VCaP (cell line): ENCODE measurements at regions not wholly inside any gene's neighbourhood (a gene's known extent, or its start where the extent isn't known, plus 50 kb on each side); places are given as distances from the start of the nearest gene placed in this dataset.

Experiments
- H3K27ac ChIP-seq: fragments of 450-650 bp; 2 replicates; pipeline ENCODE4 v1.5.1; 2017
- TF ChIP-seq, protein P1 (sequence below): fragments of 450-650 bp; conservative IDR thresholded peaks from 2 replicates; pipeline ENCODE4 v1.5.1; 2017; ENCODE audit warnings: mild to moderate bottlenecking, moderate library complexity

DNA sequence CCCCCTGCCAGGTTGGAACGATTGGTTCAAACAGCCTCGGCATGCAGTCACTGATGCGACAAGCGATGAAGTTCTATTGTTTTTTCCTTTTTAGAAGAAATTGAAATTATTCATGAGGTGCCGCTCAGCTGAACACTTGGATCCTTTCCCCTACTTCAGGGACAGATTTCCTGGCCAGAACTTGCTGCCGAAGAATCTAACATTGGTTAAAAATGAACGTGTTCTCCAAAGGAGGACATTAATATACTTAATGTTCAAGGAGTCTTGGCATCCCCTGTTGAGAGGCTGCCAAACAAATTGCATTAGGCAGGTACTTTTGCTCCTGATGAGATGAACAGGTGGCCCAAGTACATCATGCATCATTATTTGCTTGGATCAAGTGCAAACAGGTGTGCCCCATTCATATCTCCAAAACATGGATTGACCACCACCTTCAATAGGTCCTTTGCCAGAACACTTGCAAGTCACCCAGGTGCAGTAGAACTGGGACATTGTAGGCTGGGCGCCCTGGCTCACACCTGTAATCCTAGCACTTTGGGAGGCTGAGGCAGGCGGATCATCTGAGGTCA lies 437.2 kb downstream of the HAPSTR1 start:
- H3K27ac ChIP-seq = no peak overlapping the region
- TF ChIP-seq, protein P1, sequence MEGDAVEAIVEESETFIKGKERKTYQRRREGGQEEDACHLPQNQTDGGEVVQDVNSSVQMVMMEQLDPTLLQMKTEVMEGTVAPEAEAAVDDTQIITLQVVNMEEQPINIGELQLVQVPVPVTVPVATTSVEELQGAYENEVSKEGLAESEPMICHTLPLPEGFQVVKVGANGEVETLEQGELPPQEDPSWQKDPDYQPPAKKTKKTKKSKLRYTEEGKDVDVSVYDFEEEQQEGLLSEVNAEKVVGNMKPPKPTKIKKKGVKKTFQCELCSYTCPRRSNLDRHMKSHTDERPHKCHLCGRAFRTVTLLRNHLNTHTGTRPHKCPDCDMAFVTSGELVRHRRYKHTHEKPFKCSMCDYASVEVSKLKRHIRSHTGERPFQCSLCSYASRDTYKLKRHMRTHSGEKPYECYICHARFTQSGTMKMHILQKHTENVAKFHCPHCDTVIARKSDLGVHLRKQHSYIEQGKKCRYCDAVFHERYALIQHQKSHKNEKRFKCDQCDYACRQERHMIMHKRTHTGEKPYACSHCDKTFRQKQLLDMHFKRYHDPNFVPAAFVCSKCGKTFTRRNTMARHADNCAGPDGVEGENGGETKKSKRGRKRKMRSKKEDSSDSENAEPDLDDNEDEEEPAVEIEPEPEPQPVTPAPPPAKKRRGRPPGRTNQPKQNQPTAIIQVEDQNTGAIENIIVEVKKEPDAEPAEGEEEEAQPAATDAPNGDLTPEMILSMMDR = no peak

DNA sequence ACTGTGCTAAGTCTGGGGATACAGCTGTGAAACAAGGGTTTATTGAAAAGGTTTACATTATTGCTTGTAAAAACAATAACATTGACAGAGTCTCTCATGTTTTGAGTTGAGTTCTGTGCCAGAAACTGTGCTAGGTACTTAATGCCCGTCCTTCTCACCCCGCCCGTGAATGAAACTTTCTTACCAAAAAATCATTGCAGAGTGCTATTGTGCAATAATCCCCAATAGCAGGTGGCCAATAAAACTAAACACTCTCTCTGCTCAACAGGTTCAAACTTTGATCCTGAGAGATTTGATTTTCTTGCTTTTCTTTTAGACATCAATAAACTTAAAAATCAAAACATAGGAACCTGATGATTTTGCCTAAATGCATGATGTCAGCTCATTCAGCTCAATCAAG lies 441.6 kb downstream of the HAPSTR1 start:
- no peak overlapping the region for H3K27ac ChIP-seq
- TF ChIP-seq, protein P1 = no peak

DNA sequence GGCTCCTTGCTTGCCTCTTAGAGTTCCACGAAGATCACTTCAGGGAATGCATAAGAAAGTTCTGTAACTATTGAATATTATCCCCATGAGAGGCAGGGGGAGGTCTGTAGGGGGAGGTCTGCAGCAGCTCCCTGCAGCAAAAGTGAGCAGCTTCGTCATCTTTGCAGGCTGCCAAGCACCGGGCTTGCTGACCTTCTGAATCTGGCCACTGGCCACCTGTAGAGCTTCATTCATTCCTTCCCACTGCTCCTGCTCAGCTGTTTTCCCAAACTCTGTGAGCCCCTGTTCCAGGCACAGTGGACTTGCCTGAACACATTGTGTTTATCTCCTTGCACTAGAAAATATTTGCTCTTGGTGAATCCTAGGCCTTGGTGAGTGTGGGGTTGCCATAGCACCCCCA lies 443.3 kb downstream of the HAPSTR1 start:
- H3K27ac ChIP-seq = no peak overlapping the region
- TF ChIP-seq, protein P1 = no peak

GRCh38 chr16:9536905-9537304 lies 445.5 kb downstream of the HAPSTR1 start:
- TF ChIP-seq, protein P1 = no peak
- H3K27ac ChIP-seq = no peak overlapping the region

DNA sequence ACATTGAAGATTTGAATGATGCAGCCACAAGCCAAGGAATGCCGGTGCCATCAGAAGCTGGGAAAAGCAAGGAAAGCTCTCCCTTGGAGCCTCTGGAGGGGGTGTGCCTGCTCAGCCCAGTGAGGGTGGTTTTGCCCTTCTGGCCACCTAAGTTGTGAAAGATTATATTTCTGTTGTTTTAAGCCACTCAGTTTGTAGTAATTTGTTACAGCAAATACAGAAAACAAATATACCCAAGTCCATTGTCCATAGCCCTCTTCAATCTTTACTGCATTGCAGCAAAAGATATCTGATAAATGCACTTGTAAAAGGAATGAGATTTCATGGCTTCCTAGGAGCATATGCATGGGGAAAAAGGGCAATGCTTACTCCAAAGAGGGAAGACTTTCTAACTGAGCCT lies 447.9 kb downstream of the HAPSTR1 start:
- H3K27ac ChIP-seq = no peak overlapping the region
- TF ChIP-seq, protein P1 = no peak

DNA sequence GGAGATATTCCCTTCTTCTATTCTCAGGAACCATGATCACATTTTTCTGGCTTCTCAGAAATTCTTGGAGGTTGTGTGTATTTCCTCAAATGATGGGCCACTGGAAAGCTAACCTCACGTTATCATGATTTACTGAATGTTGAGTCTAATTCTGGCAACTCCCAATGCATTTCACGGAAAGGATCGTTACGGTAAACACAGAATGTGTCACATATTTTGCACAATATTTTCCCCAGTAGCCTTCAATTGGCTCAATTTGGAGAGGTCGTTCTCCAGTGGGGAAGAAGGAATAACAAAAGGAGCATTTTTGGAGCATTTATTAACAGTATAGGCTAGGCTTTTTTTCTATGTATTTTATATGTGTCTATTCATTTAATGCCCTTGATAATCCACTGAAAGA lies 450.3 kb downstream of the HAPSTR1 start:
- H3K27ac ChIP-seq = no peak overlapping the region
- TF ChIP-seq, protein P1 = no peak

DNA sequence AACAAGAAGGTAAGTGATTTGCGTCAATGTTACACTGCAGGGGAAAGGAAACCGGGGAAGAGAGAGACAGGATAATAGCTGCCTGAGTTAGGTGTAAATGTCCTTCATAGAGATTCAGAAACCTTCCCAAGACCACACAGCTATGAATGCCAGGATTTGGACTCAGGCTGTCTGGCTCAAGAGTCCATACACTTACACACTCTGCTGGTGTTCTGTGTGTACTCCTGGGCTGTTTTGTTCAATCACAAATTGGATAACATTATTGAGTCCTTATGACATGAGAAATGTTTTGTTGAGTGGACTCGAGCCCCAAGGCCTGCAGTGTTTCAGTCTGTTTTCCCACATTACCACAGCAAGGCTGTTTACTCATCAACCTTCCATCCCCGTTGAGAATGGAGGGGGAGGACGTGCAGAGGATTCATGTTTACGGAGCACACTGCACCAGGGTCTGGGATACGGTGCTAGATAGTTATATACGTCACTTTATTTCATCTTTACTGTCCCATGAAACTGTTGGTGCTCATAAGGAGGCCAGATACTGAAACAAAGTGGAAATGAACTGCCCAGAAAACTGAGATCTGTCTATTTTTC lies 450.8 kb downstream of the HAPSTR1 start:
- TF ChIP-seq, protein P1 = no peak

More for the DNA sequence above, 450.8 kb downstream of the HAPSTR1 start:
- H3K27ac ChIP-seq = no peak overlapping the region
